ENCODE measurements at regions not wholly inside any gene's neighbourhood (a gene's known extent, or its start where the extent isn't known, plus 50 kb on each side); places are given as distances from the start of the nearest gene placed in this dataset.
"Not testable (repeated sequence)": the region's sequence is repeated elsewhere in the genome, so short reads cannot be mapped to it uniquely, and the experiment has no call there.

DNA sequence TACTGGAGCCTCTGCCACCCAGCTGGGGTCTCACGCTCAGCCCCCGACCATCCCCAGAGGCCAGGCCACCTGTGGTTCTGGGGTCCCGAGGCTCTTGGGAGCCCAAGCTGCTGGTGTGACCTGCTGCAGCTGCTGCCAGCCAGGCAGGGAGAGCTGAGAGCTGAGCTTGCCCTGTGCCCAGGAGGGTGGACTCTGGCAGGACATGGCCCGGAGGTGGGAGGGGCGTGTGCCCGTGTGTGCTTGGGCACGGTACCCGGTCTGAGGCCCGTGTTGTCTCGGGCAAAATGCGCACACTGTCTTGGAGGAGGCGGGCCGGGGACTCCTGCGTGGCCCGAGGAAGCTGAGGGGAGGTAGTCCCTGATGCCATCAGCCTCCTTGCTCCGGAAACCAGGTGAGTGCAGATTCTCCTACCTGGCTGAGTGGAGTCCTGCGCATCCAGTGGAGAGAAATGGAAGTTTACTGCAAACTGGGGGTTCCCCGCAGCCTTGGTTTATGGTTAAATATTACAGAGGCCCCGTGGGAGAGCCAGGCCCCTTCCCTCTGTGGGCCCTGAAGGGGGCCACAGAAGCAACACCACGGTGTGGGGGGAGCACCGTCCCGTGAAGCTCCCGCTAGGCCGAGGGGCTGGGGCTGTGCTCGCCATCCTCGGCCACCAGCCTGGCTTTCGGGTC is 4380.8 kb upstream of the TPTE start:
- TF ChIP-seq, protein P1, sequence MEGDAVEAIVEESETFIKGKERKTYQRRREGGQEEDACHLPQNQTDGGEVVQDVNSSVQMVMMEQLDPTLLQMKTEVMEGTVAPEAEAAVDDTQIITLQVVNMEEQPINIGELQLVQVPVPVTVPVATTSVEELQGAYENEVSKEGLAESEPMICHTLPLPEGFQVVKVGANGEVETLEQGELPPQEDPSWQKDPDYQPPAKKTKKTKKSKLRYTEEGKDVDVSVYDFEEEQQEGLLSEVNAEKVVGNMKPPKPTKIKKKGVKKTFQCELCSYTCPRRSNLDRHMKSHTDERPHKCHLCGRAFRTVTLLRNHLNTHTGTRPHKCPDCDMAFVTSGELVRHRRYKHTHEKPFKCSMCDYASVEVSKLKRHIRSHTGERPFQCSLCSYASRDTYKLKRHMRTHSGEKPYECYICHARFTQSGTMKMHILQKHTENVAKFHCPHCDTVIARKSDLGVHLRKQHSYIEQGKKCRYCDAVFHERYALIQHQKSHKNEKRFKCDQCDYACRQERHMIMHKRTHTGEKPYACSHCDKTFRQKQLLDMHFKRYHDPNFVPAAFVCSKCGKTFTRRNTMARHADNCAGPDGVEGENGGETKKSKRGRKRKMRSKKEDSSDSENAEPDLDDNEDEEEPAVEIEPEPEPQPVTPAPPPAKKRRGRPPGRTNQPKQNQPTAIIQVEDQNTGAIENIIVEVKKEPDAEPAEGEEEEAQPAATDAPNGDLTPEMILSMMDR (IDR thresholded peaks at IDR 0.05; ENCODE audit: low read depth, low read length): not testable (repeated sequence)
- not testable (repeated sequence) for TF ChIP-seq EZH2phosphoT487 (IDR thresholded peaks at IDR 0.05; ENCODE audit: low read depth)

Data from OCI-LY3 (cell line).